HG02642 (cell line): ENCODE measurements at regions not wholly inside any gene's neighbourhood (a gene's known extent, or its start where the extent isn't known, plus 50 kb on each side); places are given as distances from the start of the nearest gene placed in this dataset.

Experiments used
- ATAC-seq: cut with Tn5 transposase; IDR thresholded peaks from one replicate; pipeline ENCODE4 v1.9.1; 2021; ENCODE audit warnings: mild to moderate bottlenecking; ENCODE audit not compliant: unreplicated experiment, poor library complexity

DNA sequence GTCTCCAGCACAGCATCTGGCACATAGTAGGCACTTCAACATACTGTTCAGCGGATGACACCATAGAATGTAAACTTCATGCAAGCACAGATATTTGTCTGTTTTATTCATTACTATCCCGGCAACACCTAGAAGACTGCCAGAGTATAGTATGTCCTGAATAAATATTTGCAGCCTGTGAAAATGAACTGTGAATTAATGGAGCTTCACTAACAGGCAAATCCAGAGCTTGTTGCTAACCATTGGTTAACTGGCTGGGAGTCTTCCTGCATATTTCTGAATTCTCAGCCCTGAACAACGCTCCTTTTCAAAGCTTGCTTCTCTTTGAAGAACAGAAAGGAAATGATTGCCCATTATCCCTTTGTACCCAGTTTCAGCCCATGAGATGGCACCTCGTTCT lies 243.3 kb upstream of the CRY1 start:
- ATAC-seq: no peak

GRCh38 chr12:107337346-107338095 lies 244.2 kb upstream of the CRY1 start:
- ATAC-seq: no peak

DNA sequence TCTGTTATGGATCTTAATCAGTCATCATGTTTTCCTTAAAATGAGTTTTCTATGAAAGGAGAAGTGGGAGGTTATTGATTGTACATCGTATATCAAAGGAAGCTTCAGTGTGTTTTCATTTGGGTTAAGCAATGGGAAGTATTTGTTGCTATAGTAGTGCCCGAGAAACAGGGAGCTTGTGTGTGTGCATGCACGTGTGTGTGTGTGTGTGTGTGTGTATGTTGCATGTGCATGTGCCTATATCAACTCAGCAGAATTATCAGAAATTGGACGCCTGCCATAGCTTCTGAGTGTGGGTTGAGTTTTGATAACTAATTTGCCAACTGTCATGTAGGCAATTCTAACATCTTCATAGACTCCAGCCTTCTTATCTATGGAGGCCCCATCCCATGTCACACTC lies 246.1 kb upstream of the CRY1 start:
- no peak for ATAC-seq

DNA sequence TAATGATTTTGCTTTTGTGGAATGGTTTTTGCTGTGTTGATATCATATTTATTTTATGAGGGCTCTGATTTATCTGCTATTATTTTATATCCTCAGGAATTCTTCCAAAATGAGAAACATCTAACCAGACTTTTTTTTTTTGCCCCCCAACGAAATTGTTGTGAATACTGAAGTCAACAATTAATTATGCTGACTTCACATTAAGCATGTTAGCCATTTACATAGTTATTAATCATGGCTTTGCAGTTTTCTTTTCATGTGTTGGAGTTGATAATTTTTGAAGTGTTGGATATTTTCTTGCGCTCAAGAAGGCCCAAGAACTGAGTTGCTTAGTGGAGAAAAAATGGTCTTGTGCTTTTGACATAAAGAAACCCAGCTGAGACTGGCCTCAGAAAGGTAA lies 246.6 kb upstream of the CRY1 start:
- ATAC-seq: no peak

DNA sequence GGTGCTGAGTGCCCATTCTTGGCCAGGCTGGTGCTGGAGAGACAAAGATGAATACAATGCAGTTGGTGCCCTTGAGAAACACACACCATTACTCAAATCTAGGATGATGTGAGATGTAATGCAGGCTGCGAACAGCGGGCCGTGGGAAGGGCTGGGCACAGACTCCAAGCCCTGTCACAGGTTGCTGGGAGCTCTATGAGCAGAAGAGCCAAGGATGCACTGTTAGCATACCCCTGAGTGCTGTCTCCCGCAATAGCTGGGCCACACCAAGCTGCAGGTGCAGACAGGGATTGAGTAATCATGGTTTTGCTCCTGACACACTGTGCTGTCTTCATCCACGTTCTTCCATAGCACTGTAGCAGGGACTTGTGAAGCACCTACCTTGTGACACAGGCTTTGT lies 247.5 kb upstream of the CRY1 start:
- no peak for ATAC-seq

DNA sequence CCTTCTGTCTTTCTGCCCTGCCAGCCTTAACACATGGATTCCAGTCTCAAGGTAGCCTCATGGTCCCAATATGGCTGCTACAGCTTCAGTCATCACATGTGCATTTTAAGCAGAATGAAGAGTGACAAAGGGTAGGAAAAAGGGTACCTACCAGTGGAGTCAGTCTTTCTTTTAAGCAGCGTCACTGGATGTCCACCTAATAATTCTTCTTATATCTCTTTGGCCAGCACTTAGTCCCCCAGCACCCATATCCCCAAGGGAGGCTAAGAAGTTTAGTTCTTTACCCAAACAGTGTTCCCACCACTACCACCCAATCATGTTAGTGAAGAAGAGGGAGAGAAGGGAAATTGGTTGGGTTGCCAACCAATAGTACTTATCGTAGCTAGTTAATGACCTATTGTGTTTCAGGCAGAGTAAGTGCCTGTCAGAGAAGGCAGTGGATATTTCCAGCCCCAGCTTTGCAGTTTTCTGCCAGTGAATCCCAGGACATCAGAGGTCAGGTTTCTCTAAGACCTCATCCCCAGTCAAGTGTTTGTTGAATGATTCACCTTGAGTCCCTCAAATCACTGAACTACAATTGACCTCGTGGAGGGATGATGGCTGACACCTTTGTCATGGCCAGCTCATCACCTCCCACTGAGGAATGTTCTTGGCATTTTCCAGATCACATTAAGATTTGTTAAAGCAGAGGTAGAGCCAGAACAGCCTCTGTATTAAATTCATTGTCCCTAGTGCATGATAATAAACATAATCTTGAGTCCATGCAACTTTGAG lies 250.9 kb upstream of the CRY1 start:
- no peak for ATAC-seq

GRCh38 chr12:107347261-107347660 lies 253.9 kb upstream of the CRY1 start:
- no peak for ATAC-seq

- no peak for ATAC-seq
Observed at GRCh38 chr12:107349008-107349747, 255.8 kb upstream of the CRY1 start.

DNA sequence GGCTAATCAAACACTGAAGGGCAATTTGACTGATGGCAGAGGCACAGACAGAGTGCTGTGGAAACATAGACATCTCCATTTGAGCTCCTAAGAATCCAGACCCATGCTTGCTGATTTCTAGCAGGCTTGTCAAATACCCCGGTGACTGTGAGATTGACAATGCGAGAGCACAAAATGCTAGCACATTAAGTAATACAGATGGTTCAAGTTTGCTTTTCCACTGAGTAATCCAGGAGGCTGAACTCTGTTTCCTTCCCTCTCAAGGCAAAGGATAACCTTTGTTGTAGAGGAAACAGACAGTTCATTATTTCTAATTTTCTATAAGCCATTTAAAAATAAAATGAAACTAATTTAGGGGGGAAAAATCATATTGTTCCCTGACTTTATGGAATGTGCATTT lies 256.5 kb upstream of the CRY1 start:
- no peak for ATAC-seq

- ATAC-seq: no peak
Observed at GRCh38 chr12:107351109-107351508, 257.8 kb upstream of the CRY1 start.

GRCh38 chr12:107351713-107352112 lies 258.4 kb upstream of the CRY1 start:
- ATAC-seq: no peak

GRCh38 chr12:107352347-107353081 lies 259.2 kb upstream of the CRY1 start:
- no peak for ATAC-seq

DNA sequence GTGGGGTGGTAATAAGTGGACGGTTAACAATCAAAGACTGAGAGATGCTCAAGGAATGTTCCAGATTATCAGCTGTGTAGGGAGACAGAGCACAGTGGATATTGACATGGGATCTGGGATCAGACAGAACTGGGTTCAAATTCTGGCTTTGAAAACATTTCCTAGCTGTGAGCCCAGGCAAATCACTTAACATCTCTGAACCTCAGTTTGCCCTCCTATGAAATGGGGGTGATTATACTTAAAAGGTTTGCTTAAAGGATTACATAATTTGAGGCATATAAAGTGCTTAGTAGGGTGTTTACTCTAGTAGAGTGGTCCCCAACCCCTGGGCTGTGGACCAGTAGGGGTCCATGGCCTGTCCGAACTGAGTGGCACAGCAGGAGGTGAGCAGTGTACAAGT lies 260.0 kb upstream of the CRY1 start:
- ATAC-seq: no peak

GRCh38 chr12:107355004-107355565 lies 261.7 kb upstream of the CRY1 start:
- ATAC-seq: no peak

GRCh38 chr12:107355612-107356011 lies 262.3 kb upstream of the CRY1 start:
- no peak for ATAC-seq

DNA sequence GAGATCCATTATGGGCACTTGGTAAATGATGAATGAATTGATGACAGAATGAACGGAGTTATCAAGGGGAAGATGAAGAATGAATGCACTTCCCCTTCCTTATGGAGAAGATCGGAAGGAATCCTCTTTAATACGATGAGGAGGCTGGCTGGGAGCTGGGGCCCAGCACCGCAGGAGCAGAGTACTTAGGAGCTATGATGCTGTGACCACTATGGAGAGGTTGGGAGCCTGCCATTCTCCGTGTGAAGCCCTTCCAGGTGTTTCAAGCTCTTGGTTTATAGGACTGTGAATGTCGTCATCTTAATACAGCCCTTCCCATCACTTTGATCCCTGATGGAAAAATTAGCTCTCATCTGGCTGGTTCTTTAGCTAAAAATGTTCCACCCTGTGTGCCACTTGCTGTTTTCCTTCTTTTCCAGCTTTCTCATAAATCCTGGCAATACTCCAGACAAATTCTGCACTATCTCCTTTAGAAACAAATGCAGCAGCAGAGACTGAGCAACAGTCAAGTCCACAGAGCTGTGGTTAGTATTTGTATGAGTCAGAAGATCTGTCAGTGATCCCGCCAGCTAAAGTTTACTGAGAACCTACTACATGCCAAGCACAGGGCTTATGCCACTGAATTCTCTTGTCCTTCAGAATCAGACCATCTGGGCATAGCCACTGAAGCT lies 263.1 kb upstream of the CRY1 start:
- ATAC-seq: no peak

DNA sequence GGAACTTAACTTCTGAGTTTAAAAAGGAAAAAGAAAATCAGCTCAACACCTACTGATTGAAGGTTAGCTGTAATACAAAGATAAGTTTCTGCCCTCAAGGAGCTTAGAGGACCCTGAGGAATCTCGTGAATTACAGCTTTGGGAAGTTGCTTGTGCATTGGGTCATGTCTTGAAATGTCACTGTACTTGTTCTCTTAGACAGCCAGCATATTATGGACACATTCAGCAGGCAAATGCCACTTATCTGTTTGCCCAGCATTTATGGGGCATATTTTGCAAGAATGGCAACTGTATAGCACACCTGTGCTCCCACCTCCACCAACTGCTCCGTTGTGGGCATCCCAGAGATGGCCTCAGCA lies 263.6 kb upstream of the CRY1 start:
- ATAC-seq: no peak

DNA sequence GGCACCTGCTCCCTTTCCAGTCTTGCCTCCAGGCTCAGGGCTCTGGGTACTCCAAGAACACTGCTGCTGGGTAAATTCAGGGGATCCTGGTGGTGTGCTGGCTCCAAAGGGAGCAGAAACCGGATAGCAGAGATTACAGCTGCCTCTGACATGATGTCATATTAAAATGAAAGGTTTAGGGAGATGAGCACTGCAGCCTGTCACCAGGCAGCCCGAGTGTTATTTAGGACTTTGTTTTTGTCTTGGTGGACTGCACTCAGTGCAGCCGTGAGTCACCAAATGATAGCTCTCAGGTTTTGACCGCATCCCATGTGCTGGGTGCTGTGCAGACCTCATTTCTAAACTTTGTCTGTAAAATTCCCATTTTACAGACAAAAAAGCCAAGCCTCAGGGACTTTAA lies 266.0 kb upstream of the CRY1 start:
- ATAC-seq: no peak

DNA sequence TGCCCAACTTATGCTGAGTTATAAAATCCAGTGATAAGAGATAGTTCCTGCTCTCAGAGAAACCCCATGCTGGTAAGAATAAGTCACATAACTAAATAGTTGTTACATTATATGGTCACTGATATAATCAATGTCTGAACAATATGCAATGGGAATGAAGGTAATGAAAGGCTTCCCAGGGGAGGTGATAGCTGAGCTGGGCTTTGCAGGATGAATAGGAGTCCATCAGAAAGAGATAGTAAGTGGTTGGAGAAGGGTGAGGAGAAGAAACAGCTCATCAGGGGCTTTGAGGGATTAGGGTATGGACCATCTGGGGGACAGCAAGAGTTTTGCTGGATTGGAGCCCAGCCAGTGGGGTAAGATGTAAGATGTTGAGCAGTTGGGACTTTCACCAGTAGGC lies 266.7 kb upstream of the CRY1 start:
- ATAC-seq: no peak

- no peak for ATAC-seq
Observed at GRCh38 chr12:107360482-107360881, 267.1 kb upstream of the CRY1 start.
